Ishikawa (cell line): ENCODE measurements at regions not wholly inside any gene's neighbourhood (a gene's known extent, or its start where the extent isn't known, plus 50 kb on each side); places are given as distances from the start of the nearest gene placed in this dataset.

ENCODE experiments used
- CREB1 ChIP-seq: IDR thresholded peaks from 2 replicates; pipeline ENCODE4 v1.6.1; 2012; ENCODE audit warnings: low read depth
- EP300 ChIP-seq: IDR thresholded peaks from 2 replicates; pipeline ENCODE4 v1.6.1; 2012; ENCODE audit warnings: borderline replicate concordance
- MAX ChIP-seq: IDR thresholded peaks from 2 replicates; pipeline ENCODE4 v1.6.1; 2012
- RAD21 ChIP-seq: IDR thresholded peaks from 2 replicates; pipeline ENCODE4 v1.6.1; 2012; ENCODE audit warnings: low read depth
- YY1 ChIP-seq: IDR thresholded peaks from 2 replicates; pipeline ENCODE4 v1.6.1; 2012; ENCODE audit warnings: low read depth
- ZBTB7A ChIP-seq: IDR thresholded peaks from 2 replicates; pipeline ENCODE4 v1.6.1; 2012; ENCODE audit warnings: low read depth
- TF ChIP-seq, protein P1 (sequence below): IDR thresholded peaks from 2 replicates; pipeline ENCODE4 v1.6.1; 2012

- TF ChIP-seq YY1 (no peak), EP300 (no peak), MAX (no peak), CREB1 (no peak), ZBTB7A (no peak), RAD21 (no peak)
- TF ChIP-seq, protein P1, sequence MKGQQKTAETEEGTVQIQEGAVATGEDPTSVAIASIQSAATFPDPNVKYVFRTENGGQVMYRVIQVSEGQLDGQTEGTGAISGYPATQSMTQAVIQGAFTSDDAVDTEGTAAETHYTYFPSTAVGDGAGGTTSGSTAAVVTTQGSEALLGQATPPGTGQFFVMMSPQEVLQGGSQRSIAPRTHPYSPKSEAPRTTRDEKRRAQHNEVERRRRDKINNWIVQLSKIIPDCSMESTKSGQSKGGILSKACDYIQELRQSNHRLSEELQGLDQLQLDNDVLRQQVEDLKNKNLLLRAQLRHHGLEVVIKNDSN: no peak
Measured at GRCh38 chr1:42004322-42004721, 85.6 kb upstream of the HIVEP3 start.
